NB4 (cell line): ENCODE measurements at regions not wholly inside any gene's neighbourhood (a gene's known extent, or its start where the extent isn't known, plus 50 kb on each side); places are given as distances from the start of the nearest gene placed in this dataset.

ENCODE experiments used
- DNase-seq: peaks from one replicate; pipeline ENCODE4 v3.0.0; 2010; ENCODE audit warnings: low read depth
- H3K4me3 ChIP-seq: one replicate; pipeline ENCODE4 v1.5.1; 2011; ENCODE audit warnings: mild to moderate bottlenecking, low read depth, low read length, moderate library complexity
- MYC ChIP-seq: IDR thresholded peaks from 2 replicates; pipeline ENCODE4 v1.6.1; 2011; ENCODE audit warnings: low read depth, low read length
- POLR2A ChIP-seq: IDR thresholded peaks from 2 replicates; pipeline ENCODE4 v1.6.1; 2011; ENCODE audit warnings: mild to moderate bottlenecking; ENCODE audit not compliant: insufficient read length; ENCODE audit errors: extremely low read depth
- TF ChIP-seq, protein P1 (sequence below): IDR thresholded peaks from 2 replicates; pipeline ENCODE4 v1.6.1; 2011; ENCODE audit warnings: low read depth, low read length
- TF ChIP-seq, protein P2 (sequence below): IDR thresholded peaks from one replicate; pipeline ENCODE4 v1.5.1; 2012; ENCODE audit warnings: low read depth, low read length

GRCh38 chr21:16310176-16310575, 580.4 kb downstream of the USP25 start:
- DNase-seq: no peak
- TF ChIP-seq, protein P1, sequence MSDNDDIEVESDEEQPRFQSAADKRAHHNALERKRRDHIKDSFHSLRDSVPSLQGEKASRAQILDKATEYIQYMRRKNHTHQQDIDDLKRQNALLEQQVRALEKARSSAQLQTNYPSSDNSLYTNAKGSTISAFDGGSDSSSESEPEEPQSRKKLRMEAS: no peak
- TF ChIP-seq MYC: no peak
- H3K4me3 ChIP-seq: no peak overlapping the region

DNA sequence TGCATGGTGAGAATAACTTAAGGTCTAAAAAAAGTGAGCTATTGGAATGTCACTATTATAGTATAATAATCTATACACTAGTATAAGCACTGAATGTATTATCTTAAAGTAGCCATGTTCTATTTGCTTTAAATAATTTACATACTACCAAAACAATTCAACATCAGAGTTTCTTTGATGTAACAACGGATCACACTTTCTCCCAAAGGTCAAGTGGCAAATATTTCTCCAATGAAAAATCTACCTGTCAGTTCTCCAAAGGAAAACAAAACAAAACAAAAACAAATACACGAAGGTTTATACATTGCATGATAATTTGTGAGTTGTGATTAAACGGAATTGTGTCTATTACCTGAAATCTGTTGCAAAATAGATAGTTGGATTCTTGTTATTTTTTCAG, 581.4 kb downstream of the USP25 start:
- TF ChIP-seq, protein P1: no peak
- TF ChIP-seq POLR2A (no peak), MYC (no peak)
- TF ChIP-seq, protein P2, sequence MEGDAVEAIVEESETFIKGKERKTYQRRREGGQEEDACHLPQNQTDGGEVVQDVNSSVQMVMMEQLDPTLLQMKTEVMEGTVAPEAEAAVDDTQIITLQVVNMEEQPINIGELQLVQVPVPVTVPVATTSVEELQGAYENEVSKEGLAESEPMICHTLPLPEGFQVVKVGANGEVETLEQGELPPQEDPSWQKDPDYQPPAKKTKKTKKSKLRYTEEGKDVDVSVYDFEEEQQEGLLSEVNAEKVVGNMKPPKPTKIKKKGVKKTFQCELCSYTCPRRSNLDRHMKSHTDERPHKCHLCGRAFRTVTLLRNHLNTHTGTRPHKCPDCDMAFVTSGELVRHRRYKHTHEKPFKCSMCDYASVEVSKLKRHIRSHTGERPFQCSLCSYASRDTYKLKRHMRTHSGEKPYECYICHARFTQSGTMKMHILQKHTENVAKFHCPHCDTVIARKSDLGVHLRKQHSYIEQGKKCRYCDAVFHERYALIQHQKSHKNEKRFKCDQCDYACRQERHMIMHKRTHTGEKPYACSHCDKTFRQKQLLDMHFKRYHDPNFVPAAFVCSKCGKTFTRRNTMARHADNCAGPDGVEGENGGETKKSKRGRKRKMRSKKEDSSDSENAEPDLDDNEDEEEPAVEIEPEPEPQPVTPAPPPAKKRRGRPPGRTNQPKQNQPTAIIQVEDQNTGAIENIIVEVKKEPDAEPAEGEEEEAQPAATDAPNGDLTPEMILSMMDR: no peak
- DNase-seq: no peak
- H3K4me3 ChIP-seq: no peak overlapping the region

DNA sequence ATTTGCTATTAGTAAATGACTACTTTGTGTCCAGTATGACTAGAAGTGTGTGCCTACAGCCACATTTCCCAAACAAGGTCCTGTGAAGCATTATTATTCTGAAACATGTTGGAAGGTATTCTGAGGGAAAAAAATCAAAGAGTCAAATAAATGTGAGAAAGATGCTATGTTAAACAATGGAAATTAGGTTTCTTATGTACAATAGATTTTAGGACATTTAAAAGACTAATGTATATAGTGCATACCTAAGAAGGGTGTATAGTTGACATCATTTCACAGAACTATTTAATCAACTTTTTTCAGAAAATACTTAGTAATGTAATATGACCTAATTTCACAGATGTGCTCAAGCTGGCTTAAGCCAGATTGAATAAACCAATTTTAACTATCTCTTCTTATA, 582.5 kb downstream of the USP25 start:
- TF ChIP-seq, protein P1: no peak
- TF ChIP-seq, protein P2: no peak
- TF ChIP-seq POLR2A (no peak), MYC (no peak)
- no peak overlapping the region for H3K4me3 ChIP-seq
- DNase-seq: no peak

DNA sequence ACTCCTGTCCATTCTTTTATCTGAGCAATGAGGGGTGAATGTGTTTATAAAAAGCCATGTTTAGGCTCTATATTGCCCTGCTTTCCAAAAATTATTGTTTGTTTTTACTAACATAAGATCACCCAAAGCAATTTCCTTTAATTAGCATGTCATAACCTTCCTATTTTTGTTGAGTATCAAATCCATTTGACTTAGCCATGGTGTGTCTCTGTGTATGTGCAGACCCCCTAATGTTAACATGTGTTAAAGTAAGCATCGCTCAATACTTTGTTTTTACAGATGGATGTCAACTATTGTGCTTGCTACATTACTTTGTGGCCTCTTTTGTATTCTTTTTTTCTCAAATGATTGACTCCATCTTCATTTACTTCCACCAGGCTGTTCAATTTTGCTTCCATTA, 585.4 kb downstream of the USP25 start:
- no peak for DNase-seq
- TF ChIP-seq, protein P2: no peak
- no peak for TF ChIP-seq POLR2A
- TF ChIP-seq MYC: no peak
- TF ChIP-seq, protein P1: no peak
- H3K4me3 ChIP-seq: no peak overlapping the region

GRCh38 chr21:16318651-16319300, 589.0 kb downstream of the USP25 start:
- DNase-seq: no peak
- no peak overlapping the region for H3K4me3 ChIP-seq
- TF ChIP-seq, protein P1: no peak
- no peak for TF ChIP-seq POLR2A
- TF ChIP-seq, protein P2: no peak
- TF ChIP-seq MYC: no peak

- no peak overlapping the region for H3K4me3 ChIP-seq
- DNase-seq: no peak
- TF ChIP-seq POLR2A: no peak
- TF ChIP-seq, protein P1: no peak
- TF ChIP-seq, protein P2: no peak
These were observed 590.3 kb downstream of the USP25 start for GRCh38 chr21:16320110-16320509.
